ENCODE measurements at regions not wholly inside any gene's neighbourhood (a gene's known extent, or its start where the extent isn't known, plus 50 kb on each side); places are given as distances from the start of the nearest gene placed in this dataset.

DNA sequence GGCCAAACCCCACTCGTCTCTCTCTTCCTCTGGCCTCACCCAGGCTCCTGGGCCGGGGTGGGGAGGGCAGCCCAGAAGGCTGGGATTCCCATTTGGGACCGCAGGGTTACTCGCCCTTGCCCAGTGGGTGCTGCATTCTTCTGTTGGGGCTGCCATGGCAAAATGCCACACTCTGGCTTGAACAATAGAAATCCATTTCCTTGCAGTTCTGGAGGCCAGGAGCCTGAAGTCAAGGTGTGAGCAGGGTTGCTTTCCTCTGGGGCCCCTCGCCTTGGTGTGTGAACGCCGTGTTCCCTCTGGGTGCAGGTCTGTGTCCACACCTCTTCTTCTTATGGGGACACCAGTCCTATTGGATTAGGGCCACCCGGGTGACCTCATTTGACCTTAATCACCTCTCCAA lies 105.8 kb upstream of the GSE1 start:
- TF ChIP-seq, protein P1, sequence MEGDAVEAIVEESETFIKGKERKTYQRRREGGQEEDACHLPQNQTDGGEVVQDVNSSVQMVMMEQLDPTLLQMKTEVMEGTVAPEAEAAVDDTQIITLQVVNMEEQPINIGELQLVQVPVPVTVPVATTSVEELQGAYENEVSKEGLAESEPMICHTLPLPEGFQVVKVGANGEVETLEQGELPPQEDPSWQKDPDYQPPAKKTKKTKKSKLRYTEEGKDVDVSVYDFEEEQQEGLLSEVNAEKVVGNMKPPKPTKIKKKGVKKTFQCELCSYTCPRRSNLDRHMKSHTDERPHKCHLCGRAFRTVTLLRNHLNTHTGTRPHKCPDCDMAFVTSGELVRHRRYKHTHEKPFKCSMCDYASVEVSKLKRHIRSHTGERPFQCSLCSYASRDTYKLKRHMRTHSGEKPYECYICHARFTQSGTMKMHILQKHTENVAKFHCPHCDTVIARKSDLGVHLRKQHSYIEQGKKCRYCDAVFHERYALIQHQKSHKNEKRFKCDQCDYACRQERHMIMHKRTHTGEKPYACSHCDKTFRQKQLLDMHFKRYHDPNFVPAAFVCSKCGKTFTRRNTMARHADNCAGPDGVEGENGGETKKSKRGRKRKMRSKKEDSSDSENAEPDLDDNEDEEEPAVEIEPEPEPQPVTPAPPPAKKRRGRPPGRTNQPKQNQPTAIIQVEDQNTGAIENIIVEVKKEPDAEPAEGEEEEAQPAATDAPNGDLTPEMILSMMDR (IDR thresholded peaks at IDR 0.05; ENCODE audit: insufficient read depth, low read length, severe bottlenecking): no peak
- DNase-seq (ENCODE audit: low read depth) (no peak), FAIRE-seq (no peak)
- Histone ChIP-seq H3K36me3 (ENCODE audit: control insufficient read depth, insufficient read depth, low read length) (no peaks in the 10 kb centered on the region), H3K27me3 (ENCODE audit: control insufficient read depth, insufficient read depth, low read length) (peaks cover 3% of the 10 kb centered on the region), H3K4me3 (ENCODE audit: low read depth, low read length) (no peak overlapping the region)

DNA sequence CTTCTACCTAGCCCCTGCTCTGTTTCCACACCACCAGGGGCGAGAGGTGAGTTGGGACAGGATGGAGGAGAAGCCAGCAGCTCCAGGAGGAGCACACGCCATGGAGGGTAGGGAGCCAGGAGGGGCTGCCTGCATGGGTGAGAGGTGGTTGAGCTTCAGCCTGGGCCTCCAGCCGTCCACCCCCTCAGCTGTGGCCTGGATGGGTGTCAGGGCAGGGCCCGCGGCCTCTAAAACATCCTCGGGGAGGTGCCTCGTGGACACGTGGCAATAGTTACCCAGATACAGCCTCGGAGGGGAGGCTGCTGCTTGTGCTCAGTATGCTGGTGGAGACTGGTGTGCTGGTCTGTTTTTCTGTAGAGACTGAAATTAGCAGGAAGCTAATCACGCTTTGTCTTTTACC lies 104.7 kb upstream of the GSE1 start:
- DNase-seq (ENCODE audit: low read depth): no peak
- no peak for FAIRE-seq
- Histone ChIP-seq H3K4me3 (ENCODE audit: low read depth, low read length) (no peak overlapping the region), H3K27me3 (ENCODE audit: control insufficient read depth, insufficient read depth, low read length) (peaks cover 3% of the 10 kb centered on the region), H3K36me3 (ENCODE audit: control insufficient read depth, insufficient read depth, low read length) (no peaks in the 10 kb centered on the region)
- TF ChIP-seq, protein P1 (IDR thresholded peaks at IDR 0.05; ENCODE audit: insufficient read depth, low read length, severe bottlenecking): no peak

DNA sequence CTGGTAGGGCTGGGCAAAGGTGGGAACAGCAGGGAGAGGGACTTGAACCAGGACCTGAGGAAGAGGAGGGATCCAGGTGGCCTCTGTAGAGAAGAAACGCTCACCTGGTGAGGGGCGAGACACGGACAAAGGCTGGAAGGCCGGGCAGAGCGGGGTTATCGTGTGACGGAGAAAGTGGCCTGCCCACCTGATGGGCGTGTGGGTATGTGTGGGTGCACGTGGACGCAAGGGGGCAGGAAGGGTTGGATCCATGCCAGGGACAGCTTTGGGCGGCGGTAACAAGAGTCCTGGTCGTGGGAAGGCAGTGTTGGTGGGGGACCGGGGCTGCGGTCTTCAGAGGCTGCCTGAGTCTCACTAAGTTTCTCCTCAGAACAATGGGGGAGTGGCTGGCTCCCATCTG lies 104.1 kb upstream of the GSE1 start:
- DNase-seq (ENCODE audit: low read depth) (no peak), FAIRE-seq (no peak)
- Histone ChIP-seq H3K4me3 (ENCODE audit: low read depth, low read length) (no peak overlapping the region), H3K36me3 (ENCODE audit: control insufficient read depth, insufficient read depth, low read length) (no peaks in the 10 kb centered on the region), H3K27me3 (ENCODE audit: control insufficient read depth, insufficient read depth, low read length) (peaks cover 3% of the 10 kb centered on the region)
- TF ChIP-seq, protein P1 (IDR thresholded peaks at IDR 0.05; ENCODE audit: insufficient read depth, low read length, severe bottlenecking): no peak

DNA sequence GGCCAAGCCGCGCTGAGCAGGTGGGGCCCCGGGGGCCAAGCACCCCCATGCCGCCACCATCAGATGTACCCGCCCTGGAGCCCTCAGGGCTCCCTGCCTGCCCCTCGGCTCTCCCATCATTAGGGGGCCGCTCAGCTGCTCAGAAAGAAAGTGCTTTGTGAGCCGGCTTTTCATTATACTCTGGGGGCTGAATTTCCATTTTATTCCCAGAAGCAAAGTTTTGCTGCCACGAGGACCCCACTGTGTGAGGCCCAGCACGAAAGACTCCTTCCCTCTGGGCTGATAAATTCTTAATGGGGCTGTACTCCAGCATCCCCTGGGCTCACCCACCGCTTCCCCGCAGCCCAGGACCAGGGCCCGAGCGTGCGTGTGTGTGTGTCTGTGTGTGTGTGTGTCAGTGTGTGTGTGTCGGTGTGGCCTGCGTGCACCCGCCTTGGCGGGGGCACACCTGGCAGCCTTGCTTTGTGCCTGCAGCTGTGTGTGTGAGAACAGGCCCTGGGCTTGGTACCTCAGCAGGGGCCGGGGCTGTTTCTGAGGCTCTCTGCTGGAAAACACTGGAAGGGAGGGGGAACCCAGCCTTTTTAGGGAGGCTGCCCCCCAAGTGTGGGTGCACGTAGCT lies 103.0 kb upstream of the GSE1 start:
- Histone ChIP-seq H3K36me3 (ENCODE audit: control insufficient read depth, insufficient read depth, low read length) (no peaks in the 10 kb centered on the region), H3K27me3 (ENCODE audit: control insufficient read depth, insufficient read depth, low read length) (peaks cover 3% of the 10 kb centered on the region), H3K4me3 (ENCODE audit: low read depth, low read length) (no peak overlapping the region)
- DNase-seq (ENCODE audit: low read depth) (no peak), FAIRE-seq (no peak)
- TF ChIP-seq, protein P1 (IDR thresholded peaks at IDR 0.05; ENCODE audit: insufficient read depth, low read length, severe bottlenecking): no peak

DNA sequence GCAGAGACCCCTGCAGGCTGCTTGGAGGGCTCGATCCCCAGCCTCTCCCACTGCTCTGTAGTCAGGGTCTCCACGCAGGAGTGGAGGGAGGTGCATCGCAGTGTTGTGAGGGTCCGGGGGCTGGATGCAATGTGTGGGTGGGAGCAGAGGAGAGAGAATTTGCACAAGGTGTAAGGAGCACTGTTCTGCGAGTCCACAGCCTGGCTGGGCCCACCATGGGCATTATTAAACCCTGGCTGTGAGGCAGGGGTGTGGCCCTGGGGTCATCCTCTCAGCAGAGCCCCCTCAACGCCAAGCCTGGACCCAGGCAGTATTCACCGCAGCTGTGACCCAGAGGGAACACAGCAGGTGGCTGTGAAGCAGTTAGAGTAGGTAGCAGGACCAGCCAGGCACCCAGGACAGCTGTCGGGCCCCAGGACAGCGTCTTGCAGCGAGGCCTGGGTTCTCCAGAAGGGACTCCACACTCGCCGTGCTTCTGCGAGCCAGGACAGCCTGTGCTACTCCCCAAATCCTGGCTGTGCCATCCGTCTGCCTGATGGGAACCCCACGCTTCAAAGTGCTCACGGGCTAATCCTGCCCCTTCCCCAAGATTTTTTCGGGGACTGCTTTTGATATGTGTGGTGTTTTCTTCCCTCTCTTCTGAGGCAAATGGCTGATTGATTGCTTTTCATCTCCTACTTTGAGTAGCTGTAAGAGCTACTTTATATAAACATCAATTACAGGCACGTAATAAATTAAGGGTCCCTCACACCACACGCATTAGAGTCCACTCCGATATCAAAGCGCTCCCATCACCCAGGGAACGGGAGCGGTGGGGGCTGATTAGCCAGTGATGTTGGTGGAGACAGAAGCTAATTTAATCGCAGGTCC lies 100.9 kb upstream of the GSE1 start:
- H3K4me3 ChIP-seq (ENCODE audit: low read depth, low read length): no peak overlapping the region
- DNase-seq (ENCODE audit: low read depth): no peak
- peaks cover 3% of the 10 kb centered on the region for H3K27me3 ChIP-seq (ENCODE audit: control insufficient read depth, insufficient read depth, low read length)
- no peaks in the 10 kb centered on the region for H3K36me3 ChIP-seq (ENCODE audit: control insufficient read depth, insufficient read depth, low read length)
- no peak for FAIRE-seq
- TF ChIP-seq, protein P1 (IDR thresholded peaks at IDR 0.05; ENCODE audit: insufficient read depth, low read length, severe bottlenecking): no peak

Measured in bronchial epithelial cell (primary cell).